ENCODE measurements at regions not wholly inside any gene's neighbourhood (a gene's known extent, or its start where the extent isn't known, plus 50 kb on each side); places are given as distances from the start of the nearest gene placed in this dataset.

- Histone ChIP-seq H3K4me2 (ENCODE audit: low read length) (no peak overlapping the region), H3K79me2 (ENCODE audit: insufficient read depth, low read length) (no peaks in the 10 kb centered on the region), H2AFZ (ENCODE audit: low read depth, low read length) (no peak overlapping the region), H4K20me1 (ENCODE audit: insufficient read depth, low read length) (no peaks in the 10 kb centered on the region), H3K4me3 (ENCODE audit: insufficient read depth, low read depth, low read length) (no peak overlapping the region), H3K36me3 (ENCODE audit: insufficient read depth, low read length) (no peaks in the 10 kb centered on the region), H3K27ac (ENCODE audit: low read depth, low read length) (no peak overlapping the region), H3K9me3 (ENCODE audit: insufficient read depth, low read depth, low read length) (no peaks in the 10 kb centered on the region), H3K27me3 (ENCODE audit: insufficient read depth, low read length) (no peaks in the 10 kb centered on the region), H3K4me1 (ENCODE audit: insufficient read depth, low read length) (peaks cover 3% of the 10 kb centered on the region), H3K9ac (ENCODE audit: low read length) (no peak overlapping the region)
- TF ChIP-seq EZH2 (IDR thresholded peaks at IDR 0.05; ENCODE audit: insufficient read depth, low read length) (no peak), CTCF (IDR thresholded peaks at IDR 0.05; ENCODE audit: insufficient read depth, low read depth, low read length) (no peak)
- no peak overlapping the region for H3K27ac Mint-ChIP-seq (ENCODE audit: unreplicated experiment)
- no peak for FAIRE-seq
- H3K9me3 Mint-ChIP-seq (ENCODE audit: unreplicated experiment) = no peaks in the 10 kb centered on the region
- no peak overlapping the region for H3K4me3 Mint-ChIP-seq (ENCODE audit: unreplicated experiment)
- no peak for DNase-seq (ENCODE audit: low read depth)
- H3K4me1 Mint-ChIP-seq (ENCODE audit: low read depth, unreplicated experiment) = peaks cover 8% of the 10 kb centered on the region
- H3K27me3 Mint-ChIP-seq (ENCODE audit: low read depth, unreplicated experiment) = peaks cover 5% of the 10 kb centered on the region
- no peaks in the 10 kb centered on the region for H3K36me3 Mint-ChIP-seq (ENCODE audit: low read depth, unreplicated experiment)
Measured at GRCh38 chr2:37838541-37839167, 86.4 kb upstream of the RMDN2 start.

DNA sequence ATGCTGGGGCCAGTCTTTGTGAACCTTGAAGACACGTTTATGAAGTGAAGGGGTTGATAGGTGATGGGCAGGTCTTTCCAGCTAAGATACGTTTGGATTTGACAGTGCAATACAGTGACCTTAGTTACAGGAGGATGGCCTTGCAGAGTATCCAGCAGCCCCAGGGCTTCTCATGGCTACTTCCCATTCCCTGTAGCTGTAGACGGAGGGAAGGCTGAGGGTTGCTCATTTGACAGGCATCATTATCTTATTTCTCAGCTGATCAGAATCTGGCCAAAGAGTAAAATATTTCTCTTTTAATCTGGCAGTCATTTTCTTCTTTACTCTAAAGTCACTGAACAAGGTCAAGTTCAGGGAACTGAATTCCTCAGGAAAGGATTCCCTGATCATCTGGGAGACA lies 85.1 kb upstream of the RMDN2 start:
- peaks cover 5% of the 10 kb centered on the region for H3K27me3 Mint-ChIP-seq (ENCODE audit: low read depth, unreplicated experiment)
- no peaks in the 10 kb centered on the region for H3K36me3 Mint-ChIP-seq (ENCODE audit: low read depth, unreplicated experiment)
- peaks cover 11% of the 10 kb centered on the region for H3K4me1 Mint-ChIP-seq (ENCODE audit: low read depth, unreplicated experiment)
- no peak overlapping the region for H3K4me3 Mint-ChIP-seq (ENCODE audit: unreplicated experiment)
- Histone ChIP-seq H3K79me2 (ENCODE audit: insufficient read depth, low read length) (no peaks in the 10 kb centered on the region), H3K9ac (ENCODE audit: low read length) (no peak overlapping the region), H3K9me3 (ENCODE audit: insufficient read depth, low read depth, low read length) (no peaks in the 10 kb centered on the region), H2AFZ (ENCODE audit: low read depth, low read length) (no peak overlapping the region), H3K4me2 (ENCODE audit: low read length) (no peak overlapping the region), H3K27me3 (ENCODE audit: insufficient read depth, low read length) (no peaks in the 10 kb centered on the region), H3K4me1 (ENCODE audit: insufficient read depth, low read length) (peaks cover 3% of the 10 kb centered on the region), H3K27ac (ENCODE audit: low read depth, low read length) (no peak overlapping the region), H4K20me1 (ENCODE audit: insufficient read depth, low read length) (no peaks in the 10 kb centered on the region), H3K4me3 (ENCODE audit: insufficient read depth, low read depth, low read length) (no peak overlapping the region), H3K36me3 (ENCODE audit: insufficient read depth, low read length) (no peaks in the 10 kb centered on the region)
- H3K9me3 Mint-ChIP-seq (ENCODE audit: unreplicated experiment) = no peaks in the 10 kb centered on the region
- TF ChIP-seq EZH2 (IDR thresholded peaks at IDR 0.05; ENCODE audit: insufficient read depth, low read length) = no peak
- TF ChIP-seq CTCF (IDR thresholded peaks at IDR 0.05; ENCODE audit: insufficient read depth, low read depth, low read length) = no peak
- FAIRE-seq (no peak), DNase-seq (ENCODE audit: low read depth) (no peak)
- H3K27ac Mint-ChIP-seq (ENCODE audit: unreplicated experiment) = no peak overlapping the region

GRCh38 chr2:37842732-37843440 lies 82.2 kb upstream of the RMDN2 start:
- no peak overlapping the region for H3K4me2 ChIP-seq (ENCODE audit: low read length)
- no peak overlapping the region for H2AFZ ChIP-seq (ENCODE audit: low read depth, low read length)
- Mint-ChIP-seq H3K4me3 (ENCODE audit: unreplicated experiment) (no peak overlapping the region), H3K36me3 (ENCODE audit: low read depth, unreplicated experiment) (no peaks in the 10 kb centered on the region), H3K9me3 (ENCODE audit: unreplicated experiment) (no peaks in the 10 kb centered on the region), H3K27me3 (ENCODE audit: low read depth, unreplicated experiment) (peaks cover 3% of the 10 kb centered on the region), H3K4me1 (ENCODE audit: low read depth, unreplicated experiment) (peaks cover 11% of the 10 kb centered on the region), H3K27ac (ENCODE audit: unreplicated experiment) (no peak overlapping the region)
- FAIRE-seq = no peak
- no peaks in the 10 kb centered on the region for H3K79me2 ChIP-seq (ENCODE audit: insufficient read depth, low read length)
- H3K27ac ChIP-seq (ENCODE audit: low read depth, low read length) = no peak overlapping the region
- no peak for TF ChIP-seq CTCF (IDR thresholded peaks at IDR 0.05; ENCODE audit: insufficient read depth, low read depth, low read length)
- peaks cover 3% of the 10 kb centered on the region for H3K4me1 ChIP-seq (ENCODE audit: insufficient read depth, low read length)
- H3K9ac ChIP-seq (ENCODE audit: low read length) = no peak overlapping the region
- H3K9me3 ChIP-seq (ENCODE audit: insufficient read depth, low read depth, low read length) = no peaks in the 10 kb centered on the region
- no peaks in the 10 kb centered on the region for H3K36me3 ChIP-seq (ENCODE audit: insufficient read depth, low read length)
- H4K20me1 ChIP-seq (ENCODE audit: insufficient read depth, low read length) = no peaks in the 10 kb centered on the region
- H3K27me3 ChIP-seq (ENCODE audit: insufficient read depth, low read length) = peaks cover 5% of the 10 kb centered on the region
- no peak overlapping the region for H3K4me3 ChIP-seq (ENCODE audit: insufficient read depth, low read depth, low read length)
- no peak for DNase-seq (ENCODE audit: low read depth)
